GM12878 (cell line): ENCODE measurements at regions not wholly inside any gene's neighbourhood (a gene's known extent, or its start where the extent isn't known, plus 50 kb on each side); places are given as distances from the start of the nearest gene placed in this dataset.

ENCODE experiments used
- CBX5 ChIP-seq: sonication (generic); IDR thresholded peaks from 2 replicates; pipeline ENCODE4 v1.6.1; 2016; ENCODE audit warnings: low read depth, moderate library complexity, mild to moderate bottlenecking, inconsistent platforms
- CTCF ChIP-seq, 3 experiments: IDR thresholded peaks in 2 of 3; conservative IDR thresholded peaks in 1 of 3; 2 replicates each; pipeline ENCODE4 v1.5.1; 2011; ENCODE audit warnings: low read depth in 3 of 3, low read length in 3 of 3, mild to moderate bottlenecking in 3 of 3, control low read depth in 2 of 3, moderate library complexity in 2 of 3, inconsistent platforms in 1 of 3, mixed read lengths in 1 of 3; ENCODE audit not compliant: control insufficient read depth in 2 of 3, insufficient read depth in 1 of 3; ENCODE audit errors: extremely low read depth in 1 of 3
- EZH2 ChIP-seq: IDR thresholded peaks from 2 replicates; pipeline ENCODE4 v1.6.1; 2012; ENCODE audit warnings: low read depth, mild to moderate bottlenecking, control low read depth, inconsistent platforms, low read length, borderline replicate concordance; ENCODE audit not compliant: control insufficient read depth
- MAX ChIP-seq: IDR thresholded peaks from 2 replicates; pipeline ENCODE4 v1.6.1; 2012; ENCODE audit warnings: low read depth, low read length, improper control_type of control experiment
- POLR2AphosphoS5 ChIP-seq: IDR thresholded peaks from 2 replicates; pipeline ENCODE4 v1.6.1; 2011; ENCODE audit warnings: mild to moderate bottlenecking, low read length, inconsistent platforms
- SREBF2 ChIP-seq: IDR thresholded peaks from 2 replicates; pipeline ENCODE4 v1.6.1; 2012; ENCODE audit warnings: mild to moderate bottlenecking, low read length
- TBL1XR1 ChIP-seq: IDR thresholded peaks from 2 replicates; pipeline ENCODE4 v1.6.1; 2012; ENCODE audit warnings: low read depth, low read length, improper control_type of control experiment
- USF2 ChIP-seq: IDR thresholded peaks from 2 replicates; pipeline ENCODE4 v1.6.1; 2011; ENCODE audit warnings: low read depth, low read length, improper control_type of control experiment, borderline replicate concordance
- ZNF207 ChIP-seq: fragments of 450-650 bp; IDR thresholded peaks from 2 replicates; pipeline ENCODE4 v1.6.1; 2014; ENCODE audit warnings: antibody characterized with exemption, mild to moderate bottlenecking, borderline replicate concordance

DNA sequence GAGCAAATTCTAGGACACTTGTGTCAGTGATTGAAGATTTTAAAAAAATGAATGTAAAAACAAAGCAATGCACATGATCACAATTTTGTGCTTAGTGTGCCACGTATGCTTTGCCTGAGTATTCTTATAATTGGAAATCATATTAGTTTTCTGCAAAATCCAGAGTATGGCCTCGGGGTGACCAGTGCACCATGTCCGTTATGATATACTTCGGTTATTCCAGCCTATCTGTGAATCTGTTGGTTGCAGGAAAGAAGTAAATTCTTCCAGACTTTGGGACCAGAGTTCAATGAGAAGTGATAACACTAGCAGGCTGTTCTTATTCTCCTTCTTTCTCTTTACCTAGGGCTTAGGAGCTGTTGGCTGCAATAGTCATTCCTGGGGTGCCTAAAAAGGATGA lies 152.0 kb upstream of the TMC3 start:
- TF ChIP-seq POLR2AphosphoS5 (no peak), TBL1XR1 (no peak), CTCF (IDR thresholded peaks at IDR 0.05 in 2 of 3, conservative IDR thresholded peaks at IDR 0.05 in 1 of 3; ENCODE audit: control insufficient read depth in 2 of 3, extremely low read depth in 1 of 3, insufficient read depth in 1 of 3, low read depth in 3 of 3, low read length in 3 of 3) (no peak), ZNF207 (no peak), MAX (no peak), SREBF2 (no peak), EZH2 (no peak), USF2 (no peak), CBX5 (no peak)
